Immature natural killer cell (primary cell): ENCODE measurements at regions not wholly inside any gene's neighbourhood (a gene's known extent, or its start where the extent isn't known, plus 50 kb on each side); places are given as distances from the start of the nearest gene placed in this dataset.

Experiments
- DNase-seq, 3 donors: peaks; one replicate each; pipeline ENCODE4 v3.0.0; 2022; ENCODE audit warnings: mixed read lengths in 1 of 3
- H3K27ac Mint-ChIP-seq, 6 donors: one replicate each; pipeline ENCODE4 v1.8.0; 2020; ENCODE audit warnings: mixed read lengths in 6 of 6, mild to moderate bottlenecking in 5 of 6, inconsistent platforms in 4 of 6, moderate library complexity in 3 of 6
- H3K27me3 Mint-ChIP-seq, 3 donors: one replicate each; pipeline ENCODE4 v1.8.0; 2020 to 2021; ENCODE audit warnings: low read depth in 3 of 3, mild to moderate bottlenecking in 3 of 3, mixed read lengths in 3 of 3, moderate library complexity in 3 of 3, inconsistent platforms in 1 of 3
- H3K36me3 Mint-ChIP-seq, 3 donors: one replicate each; pipeline ENCODE4 v1.8.0; 2020; ENCODE audit warnings: mixed read lengths in 3 of 3, inconsistent platforms in 2 of 3, mild to moderate bottlenecking in 2 of 3
- H3K4me1 Mint-ChIP-seq, 2 donors: one replicate each; pipeline ENCODE4 v1.8.0; 2020; ENCODE audit warnings: inconsistent platforms in 2 of 2, mild to moderate bottlenecking in 2 of 2, mixed read lengths in 2 of 2, moderate library complexity in 1 of 2
- H3K4me3 Mint-ChIP-seq, 5 donors: one replicate each; pipeline ENCODE4 v1.8.0; 2020; ENCODE audit warnings: mild to moderate bottlenecking in 5 of 5, mixed read lengths in 5 of 5, inconsistent platforms in 3 of 5, moderate library complexity in 3 of 5
- H3K9me3 Mint-ChIP-seq, 6 donors: one replicate each; pipeline ENCODE4 v1.8.0; 2020; ENCODE audit warnings: mild to moderate bottlenecking in 6 of 6, mixed read lengths in 6 of 6, inconsistent platforms in 4 of 6, moderate library complexity in 3 of 6

DNA sequence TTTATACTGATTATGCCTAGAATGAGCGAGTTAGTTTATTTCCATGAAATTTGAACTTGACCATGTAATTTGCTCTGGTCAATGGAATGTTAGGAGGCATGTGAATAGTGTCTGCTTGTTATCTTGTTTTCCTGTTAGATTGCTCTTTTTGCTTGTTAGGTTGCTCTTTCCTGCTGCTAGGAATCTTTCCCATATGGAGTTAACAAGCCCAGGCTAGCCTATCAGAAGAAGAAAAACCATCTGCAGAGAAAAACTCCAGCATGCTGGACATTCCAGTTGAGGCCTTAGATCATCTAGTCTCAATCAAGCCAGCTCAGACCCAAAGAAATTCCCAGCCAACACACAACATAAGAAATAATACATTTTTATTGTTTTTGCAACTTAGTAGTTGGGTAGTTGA is 470.2 kb upstream of the AGTR1 start:
- H3K9me3 Mint-ChIP-seq: peaks cover 2 to 24% (median 3%) of the 10 kb centered on the region in 6 donors
- H3K4me1 Mint-ChIP-seq: no peaks in the 10 kb centered on the region
- DNase-seq: no peak
- no peak overlapping the region for H3K27ac Mint-ChIP-seq
- no peak overlapping the region for H3K4me3 Mint-ChIP-seq
- H3K36me3 Mint-ChIP-seq: no peaks in the 10 kb centered on the region
- peaks cover 0 to 2% (median 1%) of the 10 kb centered on the region in 3 donors for H3K27me3 Mint-ChIP-seq

DNA sequence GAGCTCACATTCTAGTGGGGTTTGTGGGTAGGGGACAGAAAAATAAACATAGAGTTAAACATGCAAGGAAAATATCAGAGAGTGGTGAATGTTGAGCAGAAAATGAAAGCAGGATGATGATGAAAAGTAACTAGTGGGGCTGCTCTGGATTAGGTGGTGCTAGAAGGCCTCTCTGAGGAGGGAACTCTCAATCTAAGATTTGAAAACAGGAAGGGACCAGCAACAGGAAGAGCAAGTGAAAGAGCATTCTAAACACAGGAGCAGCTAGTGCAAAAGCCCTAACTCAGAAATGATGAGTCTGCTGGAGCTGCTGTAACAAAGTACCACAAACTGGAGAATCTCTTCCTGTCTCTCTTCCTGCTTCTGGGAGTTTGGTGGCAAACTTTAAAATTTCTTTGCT is 468.6 kb upstream of the AGTR1 start:
- H3K4me1 Mint-ChIP-seq: no peaks in the 10 kb centered on the region
- no peak overlapping the region for H3K27ac Mint-ChIP-seq
- H3K4me3 Mint-ChIP-seq: no peak overlapping the region
- H3K9me3 Mint-ChIP-seq: peaks cover 2 to 33% (median 7%) of the 10 kb centered on the region in 6 donors
- DNase-seq: no peak
- no peaks in the 10 kb centered on the region for H3K36me3 Mint-ChIP-seq
- peaks cover 0 to 5% (median 2%) of the 10 kb centered on the region in 3 donors for H3K27me3 Mint-ChIP-seq

DNA sequence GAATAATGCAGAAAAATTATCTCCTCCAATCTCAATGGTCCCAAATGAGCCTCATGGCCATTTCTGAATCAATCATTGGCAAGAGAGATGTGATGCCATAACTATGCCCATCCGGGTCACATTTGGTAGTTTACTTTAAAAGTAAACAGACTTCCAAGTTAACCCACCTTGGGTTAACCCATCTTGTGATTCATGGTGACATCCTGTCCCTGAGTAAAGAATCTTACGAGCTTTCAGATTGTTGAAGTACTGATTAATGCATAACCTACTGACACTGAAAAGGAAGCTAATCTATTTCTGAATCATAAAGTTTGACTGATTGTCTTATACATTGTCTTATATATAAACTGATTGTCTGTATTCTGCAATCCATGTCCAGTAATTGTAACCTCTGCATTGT is 467.2 kb upstream of the AGTR1 start:
- no peak for DNase-seq
- Mint-ChIP-seq H3K4me3 (no peak overlapping the region), H3K36me3 (no peaks in the 10 kb centered on the region), H3K9me3 (peaks cover 2 to 38% (median 9%) of the 10 kb centered on the region in 6 donors), H3K27ac (no peak overlapping the region), H3K4me1 (no peaks in the 10 kb centered on the region), H3K27me3 (peaks cover 0 to 5% (median 2%) of the 10 kb centered on the region in 3 donors)

DNA sequence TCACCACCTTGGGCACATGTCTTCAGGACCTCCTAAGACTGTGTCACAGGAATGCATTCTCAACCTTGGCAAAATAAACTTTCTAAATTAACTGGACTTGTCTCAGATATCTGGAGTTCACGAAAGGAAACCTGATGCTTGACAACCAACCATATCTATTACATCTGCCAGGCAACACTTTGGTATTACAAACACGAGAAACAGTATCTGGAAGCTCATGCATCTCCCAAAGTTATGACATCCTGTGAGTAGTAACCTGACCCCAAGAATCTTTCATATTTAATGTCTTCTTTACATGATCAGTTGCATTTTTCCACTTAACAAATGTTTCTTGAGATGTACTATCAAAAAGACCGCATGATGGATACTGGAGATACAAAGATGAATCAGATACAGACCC is 465.3 kb upstream of the AGTR1 start:
- DNase-seq: no peak
- Mint-ChIP-seq H3K27me3 (peaks cover 0 to 3% (median 2%) of the 10 kb centered on the region in 3 donors), H3K27ac (no peak overlapping the region), H3K36me3 (no peaks in the 10 kb centered on the region), H3K4me1 (no peaks in the 10 kb centered on the region), H3K4me3 (no peak overlapping the region), H3K9me3 (peaks cover 5 to 38% (median 9%) of the 10 kb centered on the region in 6 donors)

GRCh38 chr3:148233403-148233802 is 464.3 kb upstream of the AGTR1 start:
- H3K4me3 Mint-ChIP-seq: no peak overlapping the region
- DNase-seq: no peak
- peaks cover 5 to 33% (median 9%) of the 10 kb centered on the region in 6 donors for H3K9me3 Mint-ChIP-seq
- peaks cover 0 to 3% (median 2%) of the 10 kb centered on the region in 3 donors for H3K27me3 Mint-ChIP-seq
- no peak overlapping the region for H3K27ac Mint-ChIP-seq
- H3K4me1 Mint-ChIP-seq: no peaks in the 10 kb centered on the region
- no peaks in the 10 kb centered on the region for H3K36me3 Mint-ChIP-seq

- Mint-ChIP-seq H3K27ac (no peak overlapping the region), H3K36me3 (no peaks in the 10 kb centered on the region), H3K4me1 (no peaks in the 10 kb centered on the region), H3K27me3 (peaks cover 0 to 3% (median 1%) of the 10 kb centered on the region in 3 donors), H3K9me3 (peaks cover 5 to 26% (median 7%) of the 10 kb centered on the region in 6 donors), H3K4me3 (no peak overlapping the region)
- DNase-seq: no peak
These were observed 463.2 kb upstream of the AGTR1 start for GRCh38 chr3:148234536-148234935.

DNA sequence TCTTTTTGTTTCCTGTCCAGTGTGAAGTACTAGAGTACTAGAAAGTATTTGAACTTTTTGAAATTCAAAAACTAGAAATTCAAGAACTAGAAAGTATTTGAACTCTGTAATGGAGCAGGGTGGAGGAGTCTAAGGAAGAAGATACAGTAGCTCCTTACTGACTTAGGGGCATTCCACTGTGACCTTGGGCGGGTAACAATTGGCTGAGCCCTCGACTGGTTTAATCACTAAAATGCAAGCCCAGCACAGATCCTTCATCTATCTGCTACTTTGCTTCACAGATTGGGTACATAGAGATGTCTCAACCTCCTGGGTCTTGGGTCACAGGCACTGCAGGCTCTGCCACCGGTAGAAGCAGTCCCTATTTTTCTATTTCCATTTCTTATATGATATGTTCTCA is 462.1 kb upstream of the AGTR1 start:
- H3K9me3 Mint-ChIP-seq: peaks cover 3 to 19% (median 7%) of the 10 kb centered on the region in 6 donors
- H3K27me3 Mint-ChIP-seq: peaks cover 0 to 3% (median 1%) of the 10 kb centered on the region in 3 donors
- no peaks in the 10 kb centered on the region for H3K4me1 Mint-ChIP-seq
- no peaks in the 10 kb centered on the region for H3K36me3 Mint-ChIP-seq
- no peak overlapping the region for H3K27ac Mint-ChIP-seq
- DNase-seq: no peak
- no peak overlapping the region for H3K4me3 Mint-ChIP-seq

DNA sequence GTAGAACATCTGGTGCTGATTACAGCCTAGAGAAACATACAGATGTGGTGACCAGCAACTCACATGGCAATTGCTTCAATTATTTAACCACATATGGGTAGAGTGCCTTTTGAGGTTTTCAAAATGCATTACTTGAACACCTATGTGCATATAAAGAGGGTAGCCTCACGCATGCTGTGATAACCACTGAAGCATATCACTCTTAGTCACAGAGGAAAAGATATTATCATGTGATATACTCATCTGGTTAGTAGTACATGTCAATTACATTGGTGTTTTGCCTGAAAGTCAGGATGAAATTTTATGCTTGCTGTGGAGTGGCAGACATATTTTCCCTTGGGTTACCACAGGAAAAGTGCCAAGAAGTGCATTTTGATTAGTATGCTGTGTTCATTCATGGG is 459.3 kb upstream of the AGTR1 start:
- Mint-ChIP-seq H3K27ac (no peak overlapping the region), H3K36me3 (no peaks in the 10 kb centered on the region), H3K27me3 (no peaks in the 10 kb centered on the region), H3K4me1 (no peaks in the 10 kb centered on the region), H3K9me3 (peaks cover 3 to 18% (median 8%) of the 10 kb centered on the region in 6 donors), H3K4me3 (no peak overlapping the region)
- no peak for DNase-seq

DNA sequence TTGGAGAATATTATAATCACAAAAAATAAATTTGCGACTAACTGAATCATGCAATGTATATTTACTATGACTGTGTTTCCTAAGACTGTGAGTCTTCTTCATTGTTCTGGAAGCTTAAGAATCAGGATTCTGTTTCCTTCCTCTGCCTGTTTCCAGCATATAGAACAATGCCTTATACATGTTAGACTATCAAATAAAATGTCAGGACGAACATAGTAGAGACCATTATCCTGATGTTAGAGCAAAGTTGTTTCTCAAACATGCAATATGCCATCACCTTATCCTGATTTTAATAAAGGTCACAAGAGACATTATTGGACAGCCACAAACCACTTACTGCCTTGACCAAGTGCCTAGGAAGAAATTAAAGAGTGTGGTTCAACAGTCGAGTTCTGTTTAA is 457.4 kb upstream of the AGTR1 start:
- DNase-seq: no peak
- Mint-ChIP-seq H3K4me1 (no peaks in the 10 kb centered on the region), H3K9me3 (peaks cover 0 to 9% (median 6%) of the 10 kb centered on the region in 6 donors), H3K27ac (no peak overlapping the region), H3K27me3 (no peaks in the 10 kb centered on the region), H3K4me3 (no peak overlapping the region), H3K36me3 (no peaks in the 10 kb centered on the region)

GRCh38 chr3:148243609-148244008 is 454.1 kb upstream of the AGTR1 start:
- Mint-ChIP-seq H3K4me3 (no peak overlapping the region), H3K27me3 (no peaks in the 10 kb centered on the region), H3K9me3 (peaks cover 0 to 13% (median 6%) of the 10 kb centered on the region in 6 donors), H3K27ac (no peak overlapping the region), H3K36me3 (no peaks in the 10 kb centered on the region), H3K4me1 (no peaks in the 10 kb centered on the region)
- DNase-seq: no peak

DNA sequence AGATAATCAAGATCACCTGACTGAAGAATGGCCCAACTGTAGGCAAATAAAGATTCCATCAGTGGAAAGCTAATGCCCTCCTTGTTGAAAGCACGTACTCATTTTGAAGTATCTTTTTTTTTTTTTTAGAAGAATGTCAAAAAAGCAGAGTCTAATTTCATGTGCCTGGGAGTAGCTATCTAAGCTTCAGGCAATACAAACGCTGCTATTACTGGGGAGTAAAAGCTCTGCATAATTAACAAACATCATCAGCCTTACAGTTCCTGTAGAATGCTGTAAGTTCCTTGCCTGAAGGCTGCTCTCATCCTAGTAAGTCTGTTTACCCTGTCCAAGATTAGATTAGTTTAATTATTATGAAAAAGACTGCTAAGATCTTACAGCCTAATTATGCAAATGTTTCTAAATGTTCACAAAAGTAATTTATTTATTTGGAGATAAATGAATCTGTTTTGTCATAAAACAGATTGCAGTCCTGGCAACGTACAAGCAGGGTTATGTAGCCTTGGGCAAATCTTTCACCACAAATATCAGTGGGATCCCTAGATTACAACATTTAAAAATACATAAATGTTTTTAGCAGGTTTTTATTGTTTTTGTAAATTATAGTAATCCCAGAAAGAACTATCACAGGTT is 451.3 kb upstream of the AGTR1 start:
- no peaks in the 10 kb centered on the region for H3K27me3 Mint-ChIP-seq
- peaks cover 0 to 15% (median 3%) of the 10 kb centered on the region in 6 donors for H3K9me3 Mint-ChIP-seq
- DNase-seq: no peak
- H3K4me1 Mint-ChIP-seq: no peaks in the 10 kb centered on the region
- no peaks in the 10 kb centered on the region for H3K36me3 Mint-ChIP-seq
- H3K4me3 Mint-ChIP-seq: no peak overlapping the region
- no peak overlapping the region for H3K27ac Mint-ChIP-seq

DNA sequence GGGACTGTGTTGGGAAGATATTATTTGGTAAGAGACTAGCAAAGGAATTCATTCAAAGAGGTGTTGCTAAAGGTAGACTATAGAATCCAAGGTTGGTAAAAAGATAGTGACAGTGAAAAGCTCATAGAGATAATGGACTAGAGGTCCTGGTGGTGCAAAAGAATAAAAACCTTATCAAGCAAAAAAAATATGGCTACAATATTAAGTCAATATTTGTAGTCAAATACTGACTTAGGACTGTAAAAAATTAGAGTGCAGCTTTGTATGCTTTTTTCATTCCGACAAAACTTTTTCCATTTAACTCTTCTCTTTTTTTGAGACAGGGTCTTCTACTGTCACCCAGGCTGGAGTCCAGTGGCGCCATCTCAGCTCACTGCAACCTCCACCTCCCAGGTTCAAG is 444.0 kb upstream of the AGTR1 start:
- peaks cover 0 to 4% (median 3%) of the 10 kb centered on the region in 3 donors for H3K27me3 Mint-ChIP-seq
- no peak overlapping the region for H3K4me3 Mint-ChIP-seq
- H3K36me3 Mint-ChIP-seq: no peaks in the 10 kb centered on the region
- no peak for DNase-seq
- no peaks in the 10 kb centered on the region for H3K4me1 Mint-ChIP-seq
- no peak overlapping the region for H3K27ac Mint-ChIP-seq
- peaks cover 0 to 19% (median 8%) of the 10 kb centered on the region in 6 donors for H3K9me3 Mint-ChIP-seq

- DNase-seq: no peak
- no peak overlapping the region for H3K27ac Mint-ChIP-seq
- H3K9me3 Mint-ChIP-seq: peaks cover 2 to 23% (median 14%) of the 10 kb centered on the region in 6 donors
- no peak overlapping the region for H3K4me3 Mint-ChIP-seq
- peaks cover 0 to 6% (median 4%) of the 10 kb centered on the region in 3 donors for H3K27me3 Mint-ChIP-seq
- H3K36me3 Mint-ChIP-seq: no peaks in the 10 kb centered on the region
- H3K4me1 Mint-ChIP-seq: no peaks in the 10 kb centered on the region
These were observed 443.3 kb upstream of the AGTR1 start for GRCh38 chr3:148254402-148254801.

DNA sequence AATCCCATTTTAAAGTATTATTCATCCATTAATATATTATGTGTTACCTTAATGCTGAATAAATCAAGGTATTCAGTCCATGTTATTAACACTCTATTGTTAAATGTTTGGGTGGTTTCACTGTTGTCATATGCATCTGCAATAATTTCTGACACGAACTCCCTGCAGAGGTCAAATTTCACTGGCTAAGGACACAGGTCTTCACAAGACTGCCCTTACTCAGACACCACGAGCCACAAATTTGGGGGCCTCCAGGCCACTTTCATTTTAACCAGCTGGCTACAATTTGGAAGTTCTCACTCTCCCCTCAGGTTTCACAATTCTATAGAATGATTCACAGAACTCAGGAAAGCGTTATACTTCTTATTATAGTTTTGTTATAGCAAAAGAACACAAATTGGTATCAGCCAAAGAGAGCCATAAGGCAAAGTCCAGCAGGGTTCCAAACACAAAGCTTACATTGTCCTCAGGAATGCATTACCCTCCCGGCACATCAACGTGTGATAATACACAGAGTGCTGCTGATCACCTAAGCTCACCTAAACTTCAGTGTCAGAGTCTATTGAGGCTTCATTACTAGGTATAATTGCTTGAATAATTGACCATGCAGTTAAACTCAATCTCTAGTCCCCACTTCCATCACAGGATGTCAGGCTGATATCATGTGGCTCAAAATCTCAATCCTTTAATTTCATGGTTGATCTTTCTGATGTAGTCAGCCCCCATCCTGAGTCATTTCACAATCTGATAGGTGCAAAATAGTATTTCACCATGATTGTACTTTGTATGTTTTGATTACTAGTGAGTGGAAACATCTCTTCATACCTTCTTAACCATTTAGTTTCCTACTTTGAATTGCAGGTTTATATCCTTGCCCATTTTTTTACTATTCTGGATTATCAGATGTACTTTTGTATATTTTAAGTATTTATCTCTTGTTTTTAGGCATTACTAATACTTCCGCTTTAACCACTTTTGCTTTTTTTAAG is 441.4 kb upstream of the AGTR1 start:
- no peak overlapping the region for H3K4me3 Mint-ChIP-seq

More for the DNA sequence above, 441.4 kb upstream of the AGTR1 start:
- DNase-seq: no peak
- H3K36me3 Mint-ChIP-seq: no peaks in the 10 kb centered on the region
- peaks cover 2 to 31% (median 14%) of the 10 kb centered on the region in 6 donors for H3K9me3 Mint-ChIP-seq
- H3K27ac Mint-ChIP-seq: no peak overlapping the region
- H3K27me3 Mint-ChIP-seq: peaks cover 0 to 6% (median 4%) of the 10 kb centered on the region in 3 donors
- H3K4me1 Mint-ChIP-seq: no peaks in the 10 kb centered on the region
